Gastrocnemius medialis (tissue), 4 donors: ENCODE measurements at regions not wholly inside any gene's neighbourhood (a gene's known extent, or its start where the extent isn't known, plus 50 kb on each side); places are given as distances from the start of the nearest gene placed in this dataset.

Source experiments
- CTCF ChIP-seq, 5 experiments: fragments of 450-650 bp in 3 of 5; fragments of 200-600 bp in 2 of 5; sonication (generic) in 2 of 5; IDR thresholded peaks in 4 of 5; conservative IDR thresholded peaks in 1 of 5; 1 replicate in 4 of 5; 2 replicates in 1 of 5; pipeline ENCODE4 v1.5.1; 2016 to 2019; ENCODE audit warnings: antibody characterized with exemption in 5 of 5, mild to moderate bottlenecking in 3 of 5, moderate library complexity in 3 of 5
- POLR2A ChIP-seq, 2 donors: fragments of 450-650 bp; IDR thresholded peaks; one replicate each; pipeline ENCODE4 v1.6.1; 2017; ENCODE audit warnings: antibody characterized with exemption in 2 of 2, mild to moderate bottlenecking in 2 of 2, moderate library complexity in 2 of 2

- TF ChIP-seq CTCF (IDR thresholded peaks at IDR 0.05 in 4 of 5, conservative IDR thresholded peaks at IDR 0.05 in 1 of 5) (no peak), POLR2A (IDR thresholded peaks at IDR 0.05) (no peak)
Observed at GRCh38 chr14:85016496-85016895, 513.4 kb upstream of the FLRT2 start.
